GM18873 (cell line): ENCODE measurements at regions not wholly inside any gene's neighbourhood (a gene's known extent, or its start where the extent isn't known, plus 50 kb on each side); places are given as distances from the start of the nearest gene placed in this dataset.
"Not testable (repeated sequence)": the region's sequence is repeated elsewhere in the genome, so short reads cannot be mapped to it uniquely, and the experiment has no call there.

ENCODE experiments used
- ATAC-seq: cut with Tn5 transposase; IDR thresholded peaks from one replicate; pipeline ENCODE4 v1.9.1; 2021; ENCODE audit warnings: mild to moderate bottlenecking, moderate library complexity, moderate number of reproducible peaks; ENCODE audit not compliant: unreplicated experiment, low FRiP score

- no peak for ATAC-seq
Measured at GRCh38 chr11:45414088-45414487, 127.9 kb upstream of the SYT13 start.

GRCh38 chr11:45413156-45413858 lies 127.2 kb upstream of the SYT13 start:
- ATAC-seq = no peak

- no peak for ATAC-seq
Measured at GRCh38 chr11:45412521-45412920, 126.4 kb upstream of the SYT13 start.

- no peak for ATAC-seq
Measured at GRCh38 chr11:45412051-45412471, 125.9 kb upstream of the SYT13 start.

- ATAC-seq = no peak
Measured at GRCh38 chr11:45411228-45411946, 125.2 kb upstream of the SYT13 start.

- no peak for ATAC-seq
Measured at GRCh38 chr11:45410391-45411227, 124.5 kb upstream of the SYT13 start.

- no peak for ATAC-seq
Measured at GRCh38 chr11:45409587-45409986, 123.4 kb upstream of the SYT13 start.

GRCh38 chr11:45407226-45407625 lies 121.1 kb upstream of the SYT13 start:
- ATAC-seq = no peak

- no peak for ATAC-seq
Measured at GRCh38 chr11:45405916-45406670, 120.0 kb upstream of the SYT13 start.

GRCh38 chr11:45403521-45403920 lies 117.4 kb upstream of the SYT13 start:
- ATAC-seq = not testable (repeated sequence)

- no peak for ATAC-seq
Measured at GRCh38 chr11:45402049-45402630, 116.0 kb upstream of the SYT13 start.

- ATAC-seq = no peak
Measured at GRCh38 chr11:45400591-45400990, 114.5 kb upstream of the SYT13 start.

GRCh38 chr11:45399166-45399565 lies 113.0 kb upstream of the SYT13 start:
- no peak for ATAC-seq

GRCh38 chr11:45398325-45398724 lies 112.2 kb upstream of the SYT13 start:
- no peak for ATAC-seq

- ATAC-seq = no peak
Measured at GRCh38 chr11:45396394-45396793, 110.3 kb upstream of the SYT13 start.

GRCh38 chr11:45395947-45396346 lies 109.8 kb upstream of the SYT13 start:
- ATAC-seq = no peak

- ATAC-seq = no peak
Measured at GRCh38 chr11:45395421-45395820, 109.3 kb upstream of the SYT13 start.

GRCh38 chr11:45394294-45395085 lies 108.3 kb upstream of the SYT13 start:
- no peak for ATAC-seq

GRCh38 chr11:45393826-45394225 lies 107.7 kb upstream of the SYT13 start:
- no peak for ATAC-seq
